ENCODE measurements at regions not wholly inside any gene's neighbourhood (a gene's known extent, or its start where the extent isn't known, plus 50 kb on each side); places are given as distances from the start of the nearest gene placed in this dataset.

GRCh38 chr4:111797455-111798163, 347.6 kb upstream of the FAM241A start:
- DNase-seq (ENCODE audit: low read depth), result no peak

GRCh38 chr4:111798840-111799239, 346.4 kb upstream of the FAM241A start:
- DNase-seq (ENCODE audit: low read depth), result no peak

GRCh38 chr4:111800551-111800950, 344.7 kb upstream of the FAM241A start:
- no peak for DNase-seq (ENCODE audit: low read depth)

DNA sequence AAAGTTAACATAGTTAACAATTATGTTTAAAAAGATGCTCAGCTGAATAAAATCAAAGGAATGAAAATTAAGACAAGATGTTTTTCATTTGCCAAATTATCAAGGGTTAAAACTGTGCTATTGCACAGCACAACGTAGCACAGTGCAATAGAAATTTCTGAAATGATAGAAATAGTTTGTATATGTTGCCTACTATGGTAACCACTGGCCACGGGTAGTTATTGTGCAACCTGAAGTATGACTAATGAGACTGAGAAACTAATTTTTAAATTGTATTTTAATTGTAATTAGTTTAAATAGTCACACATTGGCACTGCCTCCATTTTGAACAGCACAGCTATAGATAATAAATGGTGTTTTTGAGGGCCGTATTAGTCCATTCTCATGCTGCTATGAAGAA, 343.1 kb upstream of the FAM241A start:
- DNase-seq (ENCODE audit: low read depth), result no peak

DNA sequence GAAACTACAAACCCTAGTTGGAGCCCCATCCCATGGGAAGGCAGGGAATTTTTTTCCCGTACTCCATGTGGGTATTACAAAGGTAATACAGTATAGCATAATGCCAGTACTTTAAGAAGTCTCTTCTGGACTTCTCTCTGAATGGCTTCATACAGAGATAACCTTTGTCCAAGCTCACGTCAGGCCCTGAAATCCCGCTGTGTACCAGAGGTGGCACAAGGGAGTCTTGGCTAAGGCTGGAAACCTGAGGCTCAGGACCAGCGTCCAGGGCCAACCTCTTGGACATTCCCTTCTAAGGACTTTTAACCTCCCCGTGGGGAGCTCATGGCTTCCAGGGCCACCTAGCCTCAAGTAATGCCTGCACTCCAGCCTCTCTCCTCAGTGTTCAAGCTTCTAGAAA, 338.9 kb upstream of the FAM241A start:
- no peak for DNase-seq (ENCODE audit: low read depth)

DNA sequence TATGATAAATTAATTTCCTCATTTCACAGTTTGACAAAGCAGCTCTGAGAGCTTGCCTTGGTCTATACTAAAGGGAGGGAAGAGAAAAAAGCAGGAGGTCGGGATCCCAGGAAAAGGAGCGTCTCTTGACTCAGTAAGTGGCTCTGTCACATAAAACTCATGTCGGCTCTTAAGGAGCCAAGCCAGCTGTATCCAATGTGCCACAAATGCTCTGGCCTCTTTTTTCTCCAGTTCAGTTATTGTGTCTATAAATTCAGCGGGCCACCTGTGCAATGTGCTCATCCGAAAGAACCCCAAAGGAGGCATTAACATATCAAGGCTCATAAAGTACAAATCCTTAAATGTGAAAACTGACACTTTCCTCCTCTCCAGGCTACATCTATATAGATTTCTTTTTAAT, 337.7 kb upstream of the FAM241A start:
- DNase-seq (ENCODE audit: low read depth), result no peak

DNA sequence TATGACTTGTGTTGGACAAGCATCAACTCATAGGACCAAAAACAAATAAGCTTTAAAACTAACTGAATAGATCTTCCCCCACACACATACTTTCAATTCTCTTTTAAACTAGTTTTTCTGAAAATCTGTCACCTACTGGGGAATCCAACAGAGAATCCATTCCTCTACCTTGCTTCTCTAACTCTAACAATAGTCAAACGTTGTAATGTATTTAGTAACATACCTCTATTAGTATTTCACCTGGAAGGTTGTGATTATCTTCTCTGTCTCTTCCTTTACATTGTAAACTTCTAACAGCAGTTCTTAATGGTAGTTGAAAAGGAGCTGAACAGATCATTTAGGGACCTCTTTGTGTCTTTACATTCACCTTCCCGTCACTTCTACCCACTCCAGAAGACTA, 337.1 kb upstream of the FAM241A start:
- no peak for DNase-seq (ENCODE audit: low read depth)

- DNase-seq (ENCODE audit: low read depth), result no peak
Observed at GRCh38 chr4:111811661-111812060, 333.6 kb upstream of the FAM241A start.

DNA sequence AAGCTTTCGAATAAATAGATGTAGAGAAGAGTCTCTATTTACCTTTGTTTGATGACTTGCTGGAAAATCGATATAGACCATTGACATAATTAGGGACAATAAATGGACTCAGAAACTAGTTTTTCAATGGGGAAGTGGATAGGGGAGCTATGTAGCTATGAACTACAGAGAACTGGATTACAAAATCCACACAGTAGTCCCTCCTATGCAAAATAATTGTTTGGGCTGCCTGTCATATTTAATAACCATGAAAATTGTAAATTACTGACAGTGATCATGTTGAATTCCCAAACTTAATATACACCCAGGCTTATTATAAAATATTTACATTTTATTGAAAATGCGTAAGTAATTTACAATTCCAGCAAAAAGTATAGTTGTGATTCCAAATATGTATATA, 333.1 kb upstream of the FAM241A start:
- no peak for DNase-seq (ENCODE audit: low read depth)

DNA sequence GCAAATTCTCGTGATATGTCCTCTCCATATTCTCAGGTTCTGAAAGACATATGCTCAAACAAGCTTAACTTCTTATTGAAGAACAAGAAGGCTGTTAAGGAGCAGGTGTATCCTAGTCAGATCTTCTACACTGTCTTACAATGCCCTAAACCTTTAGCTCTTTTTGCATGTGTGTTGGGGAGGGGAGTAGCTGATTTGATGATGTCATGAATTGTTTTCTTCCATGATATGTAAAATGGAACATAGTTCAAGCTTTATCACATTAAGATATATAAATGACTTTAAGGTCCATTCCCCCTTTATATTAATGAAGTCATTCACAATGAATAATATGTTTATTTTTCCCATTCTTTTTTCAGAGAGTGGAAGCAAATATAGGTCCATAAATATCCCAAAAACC, 332.5 kb upstream of the FAM241A start:
- no peak for DNase-seq (ENCODE audit: low read depth)

DNA sequence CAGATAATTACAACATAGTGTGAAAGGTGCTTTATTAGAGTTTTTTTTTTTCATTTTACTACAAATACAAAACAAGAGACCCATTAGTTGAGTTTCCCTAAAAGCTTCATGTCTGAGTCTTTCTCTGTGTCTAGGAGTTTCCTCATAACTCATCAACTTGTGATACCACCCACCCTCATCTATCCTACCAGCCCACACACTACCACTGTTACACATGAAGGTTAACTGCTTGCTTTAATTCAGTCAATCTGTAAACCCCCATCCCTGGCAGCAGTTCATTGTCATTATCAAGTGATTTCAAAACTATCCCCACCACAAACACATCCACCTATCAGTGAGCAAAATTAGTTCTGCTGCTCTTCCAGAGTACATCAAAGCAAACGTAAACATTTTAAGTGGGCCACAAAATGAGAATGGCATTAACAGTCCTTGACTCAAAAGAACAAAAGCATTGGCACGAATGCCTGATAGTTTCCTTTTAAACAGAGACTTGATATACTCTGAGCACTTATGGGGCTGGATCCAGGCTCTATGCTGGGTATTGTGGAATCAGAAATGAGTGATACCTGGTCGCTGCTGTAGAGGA, 331.6 kb upstream of the FAM241A start:
- DNase-seq (ENCODE audit: low read depth), result no peak

- DNase-seq (ENCODE audit: low read depth), result no peak
Observed at GRCh38 chr4:111814961-111815360, 330.3 kb upstream of the FAM241A start.

DNA sequence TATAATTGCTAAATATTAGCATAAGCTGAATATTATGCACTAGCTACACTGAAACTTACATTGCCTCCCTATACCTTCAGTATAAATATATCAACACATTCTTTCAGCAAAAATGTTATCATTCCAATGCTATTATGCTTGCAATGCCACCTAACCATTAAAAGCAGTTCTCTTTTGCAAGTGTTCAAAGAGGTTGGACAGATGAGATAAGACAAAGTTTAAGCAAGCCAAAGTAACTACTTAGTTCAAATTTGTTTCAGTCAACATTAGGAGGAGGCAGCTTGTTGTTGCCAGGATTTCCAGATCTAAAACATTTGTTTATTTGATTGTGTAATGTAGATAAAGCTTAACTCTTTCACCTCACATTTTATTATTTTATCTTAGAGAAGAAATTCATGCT, 323.9 kb upstream of the FAM241A start:
- no peak for DNase-seq (ENCODE audit: low read depth)

DNA sequence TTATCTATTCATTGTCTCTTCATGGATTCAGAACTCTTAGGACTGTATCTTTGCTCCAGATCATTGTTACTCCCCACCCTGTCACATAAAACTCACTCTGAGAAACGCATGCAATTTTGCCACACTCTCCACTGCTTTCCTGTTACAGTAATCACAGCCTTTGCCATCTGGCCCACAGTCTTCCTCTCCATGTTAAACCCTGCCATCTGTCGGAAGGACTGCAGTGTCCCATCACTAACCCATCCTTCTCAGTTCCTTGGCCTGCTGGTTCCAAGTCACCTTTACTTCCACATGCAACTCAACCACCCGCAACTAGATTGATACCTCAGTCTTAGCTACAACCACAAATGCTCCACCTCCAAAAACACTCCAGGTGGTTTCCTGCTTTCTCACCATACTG, 308.7 kb upstream of the FAM241A start:
- no peak for DNase-seq (ENCODE audit: low read depth)

DNA sequence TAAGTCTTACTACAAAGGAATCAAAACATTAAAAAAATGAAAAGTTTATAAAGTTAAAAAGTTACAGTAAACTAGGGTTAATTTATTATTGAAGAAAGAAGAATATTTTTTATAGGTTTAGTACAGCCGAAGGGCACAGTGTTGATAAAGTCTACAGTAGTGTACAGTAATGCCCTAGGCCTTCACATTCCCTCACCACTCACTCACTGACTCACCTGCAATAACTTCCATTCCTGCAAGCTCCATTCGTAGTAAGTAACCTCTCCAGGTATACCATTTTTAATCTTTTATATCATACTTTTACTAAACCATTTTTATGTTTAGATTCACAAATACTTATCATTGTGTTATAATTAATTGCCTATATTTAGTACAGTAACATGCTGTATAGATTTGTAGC, 307.5 kb upstream of the FAM241A start:
- no peak for DNase-seq (ENCODE audit: low read depth)

DNA sequence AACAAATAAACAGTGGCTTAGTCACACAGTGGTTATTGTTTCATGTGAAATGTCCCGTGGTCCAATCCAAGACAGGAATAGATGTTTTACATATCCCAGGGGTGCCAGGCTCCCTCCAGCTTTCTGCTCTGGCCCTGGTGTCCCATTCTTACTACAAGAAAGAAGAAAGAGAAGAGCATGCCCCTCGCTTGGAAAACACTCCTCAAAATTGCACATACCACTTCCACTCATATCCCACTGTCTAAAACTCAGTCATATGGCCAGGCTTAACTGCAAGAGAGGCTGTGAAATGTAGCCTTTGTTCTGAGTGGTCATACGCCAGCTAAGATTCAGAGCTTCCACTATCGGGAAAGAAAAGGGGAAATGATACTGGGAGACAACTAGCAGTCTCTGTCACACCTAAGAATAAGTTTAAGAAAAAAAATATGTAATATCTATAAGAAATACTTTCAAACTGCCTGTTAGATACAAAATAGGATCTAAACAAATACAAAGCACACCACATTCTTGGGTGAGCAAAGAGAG, 306.8 kb upstream of the FAM241A start:
- DNase-seq (ENCODE audit: low read depth), result no peak

DNA sequence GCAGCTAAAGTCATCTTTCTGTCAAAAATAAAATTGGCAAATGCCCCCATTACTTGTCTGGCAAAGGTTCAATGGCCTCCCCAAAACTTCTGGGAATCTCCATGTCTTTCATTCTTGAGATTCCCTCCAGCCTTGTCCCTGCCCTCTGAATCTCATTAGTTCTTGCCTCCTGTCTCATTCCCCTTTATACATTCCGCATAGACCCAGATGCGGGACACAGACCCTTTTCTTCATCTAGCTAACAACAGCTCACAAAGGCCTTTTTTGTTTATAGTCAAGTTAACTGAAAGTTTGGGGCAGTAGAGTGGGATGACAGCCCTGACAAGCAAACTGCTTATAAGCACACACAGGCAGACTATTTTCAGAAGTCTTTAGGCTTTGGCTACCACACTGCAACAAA, 306.1 kb upstream of the FAM241A start:
- DNase-seq (ENCODE audit: low read depth), result no peak

GRCh38 chr4:111842336-111842735, 302.9 kb upstream of the FAM241A start:
- DNase-seq (ENCODE audit: low read depth), result no peak

- DNase-seq (ENCODE audit: low read depth), result no peak
Observed at GRCh38 chr4:111847296-111848008, 297.8 kb upstream of the FAM241A start.

DNA sequence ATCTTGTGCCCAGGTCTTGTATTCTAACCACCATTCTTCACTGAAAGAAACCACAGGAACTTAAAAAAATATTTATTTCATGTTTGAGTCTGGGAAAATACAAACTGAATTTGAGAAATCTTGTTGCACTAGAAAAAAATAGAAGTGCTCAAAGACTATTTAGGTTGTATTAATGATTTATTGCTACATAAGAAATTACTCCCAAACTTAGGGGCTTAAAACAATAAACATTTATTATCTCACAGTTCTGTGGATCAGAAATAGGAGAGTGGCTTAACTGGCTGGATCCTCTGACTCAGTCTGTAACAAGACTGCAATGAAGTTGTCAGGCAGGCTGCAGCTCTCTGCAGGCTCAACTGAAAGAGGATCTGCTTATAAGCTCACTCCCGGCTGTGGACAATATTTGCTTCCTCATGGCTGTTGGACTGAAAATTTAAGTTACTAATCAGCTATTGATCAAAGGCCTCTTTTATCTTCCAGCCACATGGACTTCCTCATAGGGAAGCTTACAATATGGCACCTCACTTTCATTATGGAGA, 295.4 kb upstream of the FAM241A start:
- DNase-seq (ENCODE audit: low read depth), result no peak

GRCh38 chr4:111854494-111855087, 290.7 kb upstream of the FAM241A start:
- DNase-seq (ENCODE audit: low read depth), result peak; percentile 35

DNA sequence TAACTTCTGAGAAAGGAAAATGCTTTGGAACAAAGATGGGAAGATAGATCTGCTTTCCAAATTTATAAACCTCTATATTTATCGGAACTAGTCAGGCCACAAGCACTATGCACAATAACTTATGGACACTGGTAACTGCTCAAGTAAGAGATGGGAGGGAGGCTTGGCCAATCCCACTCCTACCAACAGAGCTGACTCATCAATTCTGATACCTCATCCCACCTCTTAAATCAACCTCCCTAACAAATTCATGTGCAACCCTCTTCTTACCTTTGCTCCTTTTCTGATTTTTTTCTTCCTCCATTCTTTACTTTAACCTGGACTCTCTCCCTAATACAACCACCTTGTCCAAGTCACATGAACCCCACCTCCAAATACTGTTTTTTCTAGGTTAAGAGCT, 289.9 kb upstream of the FAM241A start:
- no peak for DNase-seq (ENCODE audit: low read depth)

- DNase-seq (ENCODE audit: low read depth), result no peak
Observed at GRCh38 chr4:111864066-111864465, 281.2 kb upstream of the FAM241A start.
